Adrenal gland (tissue), 9 donors: ENCODE measurements at regions not wholly inside any gene's neighbourhood (a gene's known extent, or its start where the extent isn't known, plus 50 kb on each side); places are given as distances from the start of the nearest gene placed in this dataset.

Experiments used
- DNase-seq, 7 donors: peaks; one replicate each; pipeline ENCODE4 v3.0.0-alpha.2; 2019 to 2020
- H3K27ac ChIP-seq, 5 donors: fragments of 200-600 bp; sonication (generic) in 4 of 5; 1 replicate in 3 of 5; 2 replicates in 2 of 5; pipeline versions ENCODE4 v1.5.1 to v1.8.0; 2016 to 2020; ENCODE audit warnings: mild to moderate bottlenecking in 1 of 5
- H3K27me3 ChIP-seq: fragments of 200-600 bp; 2 replicates; pipeline ENCODE4 v1.8.0; 2021
- H3K36me3 ChIP-seq, 2 donors: fragments of 200-600 bp; replicated peaks in 1 of 2; 1 replicate in 1 of 2; 2 replicates in 1 of 2; pipeline versions ENCODE4 v1.5.1 to v1.8.0; 2018 to 2022
- H3K4me1 ChIP-seq, 2 donors: fragments of 200-600 bp; replicated peaks in 1 of 2; 1 replicate in 1 of 2; 2 replicates in 1 of 2; pipeline versions ENCODE4 v1.5.1 to v1.8.0; 2018 to 2021
- H3K4me3 ChIP-seq, 4 donors: fragments of 200-600 bp; sonication (generic) in 3 of 4; one replicate each; pipeline ENCODE4 v1.5.1; 2016 to 2018
- H3K9me3 ChIP-seq, 3 donors: fragments of 200-600 bp; sonication (generic) in 1 of 3; replicated peaks in 1 of 3; 1 replicate in 2 of 3; 2 replicates in 1 of 3; pipeline versions ENCODE4 v1.5.1 to v1.8.0; 2016 to 2021
- CTCF ChIP-seq, 6 experiments: fragments of 450-650 bp in 4 of 6; fragments of 200-600 bp in 2 of 6; sonication (generic) in 1 of 6; IDR thresholded peaks; 1 replicate in 5 of 6; 2 replicates in 1 of 6; pipeline versions ENCODE4 v1.5.1 to v1.8.0; 2016 to 2021; ENCODE audit warnings: antibody characterized with exemption in 6 of 6, mild to moderate bottlenecking in 2 of 6, moderate library complexity in 1 of 6
- POLR2A ChIP-seq, 2 donors: fragments of 450-650 bp; IDR thresholded peaks; one replicate each; pipeline ENCODE4 v1.6.1; 2017; ENCODE audit warnings: antibody characterized with exemption in 2 of 2, mild to moderate bottlenecking in 2 of 2, moderate library complexity in 1 of 2
- WGBS, 4 donors: extraction: QIAGEN DNeasy Blood & Tissue Kit in 2 of 4; methylation state at CpG; one replicate each; pipeline versions ENCODE4 v1.1.5 to v1.1.7; 2013 to 2017; 5-methylcytosine and 5-hydroxymethylcytosine counted together
- intact Hi-C, 2 donors: fragments of 100-400 bp; cut with DNase I; formaldehyde crosslinking; loops; one replicate each; pipeline versions ENCODE4 v1.14.1 to v1.15.0; 2022 to 2023
- donor health status: healthy with polysubstance abuse.
- donor health status: Bipolar disorder and iron deficiency.
- donor health status: DM: yes; HTN: yes; CAD: no.
- donor health status: DM: no; HTN: no; CAD: no.
- donor health status: DM: no; HTN: no; CAD: no.

DNA sequence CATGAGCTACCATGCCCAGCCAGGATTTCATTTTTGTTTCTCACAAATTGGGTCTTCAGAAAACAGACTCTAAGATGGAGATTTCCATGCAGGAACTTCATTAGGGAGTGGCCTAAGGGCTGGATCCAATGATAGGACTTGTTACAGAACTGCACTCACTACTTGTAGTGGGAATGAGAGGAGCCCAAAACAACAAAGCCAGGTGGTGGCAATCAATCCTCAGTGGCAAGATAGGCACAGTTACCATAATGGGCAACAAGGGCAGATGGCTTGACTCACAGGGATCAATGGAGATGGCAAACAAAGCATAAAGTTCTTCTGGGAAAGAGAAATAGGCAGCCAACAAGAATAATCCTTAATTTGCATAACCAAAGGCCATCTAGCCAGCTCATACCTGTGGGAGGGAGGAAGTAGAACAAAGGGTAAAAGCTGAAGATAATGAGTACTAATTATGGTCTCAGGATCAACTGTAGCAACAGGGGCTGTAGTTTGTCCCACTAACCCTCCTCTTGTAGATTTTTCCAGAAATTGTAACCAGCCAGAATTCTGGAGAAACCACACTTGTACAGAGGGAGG is 72.8 kb upstream of the MAPK10 start:
- intact Hi-C loops = no loop called here
- DNase-seq = no peak

DNA sequence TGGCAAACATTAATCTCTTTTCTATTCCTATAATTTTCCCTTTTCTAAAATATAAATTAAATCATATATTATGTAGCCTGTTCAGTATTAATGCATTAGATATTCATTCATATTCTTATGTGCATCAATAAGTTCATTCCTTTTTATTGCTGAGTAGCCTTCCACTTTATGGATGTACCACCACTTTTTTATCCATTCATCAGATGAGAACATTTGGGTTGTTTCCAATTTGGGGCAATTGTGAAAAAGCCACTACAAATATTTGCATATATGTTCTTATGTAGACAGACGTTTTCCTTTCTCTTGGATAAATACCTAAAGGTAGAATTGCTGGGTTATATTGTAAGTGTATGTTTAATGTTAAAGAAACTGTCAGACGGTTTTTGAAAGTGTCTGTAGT is 79.4 kb upstream of the MAPK10 start:
- no peak for TF ChIP-seq POLR2A (IDR thresholded peaks at IDR 0.05)
- no peak for TF ChIP-seq CTCF (IDR thresholded peaks at IDR 0.05)
- H3K27me3 ChIP-seq = no peaks in the 10 kb centered on the region
- intact Hi-C loops = no loop called here

More for the DNA sequence above, 72.8 kb upstream of the MAPK10 start:
- no peak for TF ChIP-seq CTCF (IDR thresholded peaks at IDR 0.05)
- no peak for TF ChIP-seq POLR2A (IDR thresholded peaks at IDR 0.05)
- Histone ChIP-seq H3K4me1 (no peaks in the 10 kb centered on the region), H3K4me3 (no peak overlapping the region), H3K36me3 (no peaks in the 10 kb centered on the region), H3K27me3 (no peaks in the 10 kb centered on the region), H3K27ac (no peak overlapping the region), H3K9me3 (no peaks in the 10 kb centered on the region)

GRCh38 chr4:86441175-86441936 is 81.5 kb upstream of the MAPK10 start:
- Histone ChIP-seq H3K4me3 (no peak overlapping the region), H3K9me3 (no peaks in the 10 kb centered on the region), H3K4me1 (peaks cover 0 to 4% of the 10 kb centered on the region in 2 donors), H3K27me3 (no peaks in the 10 kb centered on the region), H3K36me3 (no peaks in the 10 kb centered on the region), H3K27ac (no peak overlapping the region)
- WGBS, 4 donors = 46 to 62% (median 52%) methylated on average over 3 of the region's 3 CpGs
- intact Hi-C loops = no loop called here
- DNase-seq = no peak
- TF ChIP-seq POLR2A (IDR thresholded peaks at IDR 0.05) (no peak), CTCF (IDR thresholded peaks at IDR 0.05) (no peak)

More for the DNA sequence above, 79.4 kb upstream of the MAPK10 start:
- Histone ChIP-seq H3K36me3 (no peaks in the 10 kb centered on the region), H3K9me3 (no peaks in the 10 kb centered on the region), H3K4me1 (peaks cover 0 to 4% of the 10 kb centered on the region in 2 donors), H3K27ac (no peak overlapping the region), H3K4me3 (no peak overlapping the region)
- 82 to 96% (median 88%) methylated on average over 2 of the region's 2 CpGs for WGBS, 4 donors
- DNase-seq = no peak

DNA sequence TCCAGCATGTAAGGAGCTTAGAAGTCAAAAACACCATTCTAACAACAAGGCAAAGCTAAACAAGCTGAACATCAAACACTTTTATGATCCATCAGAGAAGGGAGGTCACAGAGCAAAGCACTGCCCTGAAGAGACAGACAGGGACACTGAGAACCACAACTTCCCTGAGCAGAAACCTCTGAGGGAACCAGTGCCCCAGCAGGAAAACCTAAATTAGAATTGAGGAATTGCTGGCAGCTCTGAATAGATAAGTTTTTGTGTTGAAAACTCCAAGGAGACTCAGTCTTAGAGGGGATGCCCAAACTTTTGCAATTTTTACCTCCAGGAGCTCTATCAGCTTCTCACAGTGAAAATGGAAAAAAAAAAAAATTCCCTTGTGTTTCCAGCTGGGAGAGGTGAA is 83.0 kb upstream of the MAPK10 start:
- peaks cover 0 to 4% of the 10 kb centered on the region in 2 donors for H3K4me1 ChIP-seq
- H3K27me3 ChIP-seq = no peaks in the 10 kb centered on the region
- no peaks in the 10 kb centered on the region for H3K9me3 ChIP-seq
- H3K27ac ChIP-seq = no peak overlapping the region
- intact Hi-C loops = no loop called here
- no peak for DNase-seq
- no peaks in the 10 kb centered on the region for H3K36me3 ChIP-seq
- H3K4me3 ChIP-seq = no peak overlapping the region
- TF ChIP-seq CTCF (IDR thresholded peaks at IDR 0.05) (no peak), POLR2A (IDR thresholded peaks at IDR 0.05) (no peak)
